Gastrocnemius medialis (tissue), 4 donors: ENCODE measurements at regions not wholly inside any gene's neighbourhood (a gene's known extent, or its start where the extent isn't known, plus 50 kb on each side); places are given as distances from the start of the nearest gene placed in this dataset.

Experiments
- ATAC-seq, 2 donors: fragments of 150-250 bp; one replicate each; pipeline ENCODE4 v1.9.1; 2016
- DNase-seq, 2 donors: peaks; one replicate each; pipeline ENCODE4 v3.0.0-alpha.2; 2019
- H3K27ac ChIP-seq, 4 donors: fragments of 200-600 bp; sonication (generic); 1 replicate in 1 of 4; 2 replicates in 3 of 4; pipeline ENCODE4 v1.5.1; 2016 to 2018; ENCODE audit warnings: mild to moderate bottlenecking in 2 of 4, moderate library complexity in 1 of 4
- H3K27me3 ChIP-seq, 3 donors: fragments of 200-600 bp; sonication (generic) in 2 of 3; 1 replicate in 1 of 3; 2 replicates in 2 of 3; pipeline versions ENCODE4 v1.5.1 to v1.6.0; 2016 to 2019; ENCODE audit warnings: mild to moderate bottlenecking in 1 of 3, moderate library complexity in 1 of 3
- H3K36me3 ChIP-seq, 2 donors: fragments of 200-600 bp; sonication (generic) in 1 of 2; one replicate each; pipeline ENCODE4 v1.5.1; 2017 to 2018
- H3K4me1 ChIP-seq, 2 donors: fragments of 200-600 bp; sonication (generic) in 1 of 2; one replicate each; pipeline ENCODE4 v1.5.1; 2016 to 2017; ENCODE audit warnings: mild to moderate bottlenecking in 2 of 2
- H3K4me3 ChIP-seq, 4 donors: fragments of 200-600 bp; sonication (generic) in 3 of 4; 1 replicate in 1 of 4; 2 replicates in 3 of 4; pipeline ENCODE4 v1.5.1; 2016 to 2019; ENCODE audit warnings: mild to moderate bottlenecking in 2 of 4
- H3K9me3 ChIP-seq, 3 donors: fragments of 200-600 bp; sonication (generic) in 2 of 3; 1 replicate in 1 of 3; 2 replicates in 2 of 3; pipeline ENCODE4 v1.5.1; 2016 to 2019
- CTCF ChIP-seq, 5 experiments: fragments of 450-650 bp in 3 of 5; fragments of 200-600 bp in 2 of 5; sonication (generic) in 2 of 5; IDR thresholded peaks in 4 of 5; conservative IDR thresholded peaks in 1 of 5; 1 replicate in 4 of 5; 2 replicates in 1 of 5; pipeline ENCODE4 v1.5.1; 2016 to 2019; ENCODE audit warnings: antibody characterized with exemption in 5 of 5, mild to moderate bottlenecking in 3 of 5, moderate library complexity in 3 of 5
- POLR2A ChIP-seq, 2 donors: fragments of 450-650 bp; IDR thresholded peaks; one replicate each; pipeline ENCODE4 v1.6.1; 2017; ENCODE audit warnings: antibody characterized with exemption in 2 of 2, mild to moderate bottlenecking in 2 of 2, moderate library complexity in 2 of 2
- in situ Hi-C, 4 donors: fragments of 200-750 bp; cut with MboI; loops; one replicate each; pipeline versions ENCODE4 v1.15.0 to v1.8.0; 2017; ENCODE audit warnings: low sequenced_read_pairs in 4 of 4
- intact Hi-C: fragments of 100-400 bp; cut with DNase I; formaldehyde crosslinking; loops from one replicate; pipeline ENCODE4 v1.15.1; 2023; ENCODE audit warnings: low total_unique reads

- ATAC-seq = no peak
- no peak for TF ChIP-seq CTCF (IDR thresholded peaks at IDR 0.05 in 4 of 5, conservative IDR thresholded peaks at IDR 0.05 in 1 of 5)
- no peak for TF ChIP-seq POLR2A (IDR thresholded peaks at IDR 0.05)
Measured at GRCh38 chr12:66945189-66945817, 266.4 kb upstream of the GRIP1 start.

GRCh38 chr12:66947119-66947518 lies 268.2 kb upstream of the GRIP1 start:
- TF ChIP-seq POLR2A (IDR thresholded peaks at IDR 0.05) (no peak), CTCF (IDR thresholded peaks at IDR 0.05 in 4 of 5, conservative IDR thresholded peaks at IDR 0.05 in 1 of 5) (no peak)
- H3K4me1 ChIP-seq = peaks cover 0 to 4% of the 10 kb centered on the region in 2 donors
- in situ Hi-C loops = no loop called here
- no peaks in the 10 kb centered on the region for H3K9me3 ChIP-seq
- no peaks in the 10 kb centered on the region for H3K36me3 ChIP-seq
- no peak overlapping the region for H3K27ac ChIP-seq
- no peak for ATAC-seq
- H3K4me3 ChIP-seq = no peak overlapping the region
- DNase-seq = no peak
- H3K27me3 ChIP-seq = no peaks in the 10 kb centered on the region
- intact Hi-C loops = no loop called here

More at GRCh38 chr12:66945189-66945817, 266.4 kb upstream of the GRIP1 start:
- intact Hi-C loops (no loop called here), in situ Hi-C loops (no loop called here)
- no peak for DNase-seq
- no peaks in the 10 kb centered on the region for H3K4me1 ChIP-seq
- H3K4me3 ChIP-seq = no peak overlapping the region
- H3K9me3 ChIP-seq = no peaks in the 10 kb centered on the region
- no peak overlapping the region for H3K27ac ChIP-seq
- H3K27me3 ChIP-seq = no peaks in the 10 kb centered on the region
- H3K36me3 ChIP-seq = no peaks in the 10 kb centered on the region

- intact Hi-C loops = no loop called here
Measured at GRCh38 chr12:66952668-66953067, 273.8 kb upstream of the GRIP1 start.

GRCh38 chr12:66956300-66956699 lies 277.4 kb upstream of the GRIP1 start:
- DNase-seq (no peak), ATAC-seq (no peak)
- intact Hi-C loops = no loop called here
- Histone ChIP-seq H3K36me3 (no peaks in the 10 kb centered on the region), H3K9me3 (no peaks in the 10 kb centered on the region), H3K27me3 (no peaks in the 10 kb centered on the region), H3K27ac (no peak overlapping the region), H3K4me3 (no peak overlapping the region), H3K4me1 (peaks cover 0 to 4% of the 10 kb centered on the region in 2 donors)
- in situ Hi-C loops = no loop called here
- TF ChIP-seq CTCF (IDR thresholded peaks at IDR 0.05 in 4 of 5, conservative IDR thresholded peaks at IDR 0.05 in 1 of 5) (no peak), POLR2A (IDR thresholded peaks at IDR 0.05) (no peak)

More at GRCh38 chr12:66952668-66953067, 273.8 kb upstream of the GRIP1 start:
- no peak for TF ChIP-seq POLR2A (IDR thresholded peaks at IDR 0.05)
- TF ChIP-seq CTCF (IDR thresholded peaks at IDR 0.05 in 4 of 5, conservative IDR thresholded peaks at IDR 0.05 in 1 of 5) = no peak
- Histone ChIP-seq H3K4me3 (no peak overlapping the region), H3K27me3 (no peaks in the 10 kb centered on the region), H3K9me3 (no peaks in the 10 kb centered on the region), H3K36me3 (no peaks in the 10 kb centered on the region), H3K4me1 (peaks cover 0 to 4% of the 10 kb centered on the region in 2 donors), H3K27ac (no peak overlapping the region)
- in situ Hi-C loops = no loop called here
- ATAC-seq (no peak), DNase-seq (no peak)

GRCh38 chr12:66959276-66959675 lies 280.4 kb upstream of the GRIP1 start:
- no peak for ATAC-seq
- Histone ChIP-seq H3K36me3 (no peaks in the 10 kb centered on the region), H3K4me1 (no peaks in the 10 kb centered on the region), H3K4me3 (no peak overlapping the region), H3K27me3 (no peaks in the 10 kb centered on the region), H3K27ac (no peak overlapping the region), H3K9me3 (no peaks in the 10 kb centered on the region)
- in situ Hi-C loops = no loop called here
- no peak for TF ChIP-seq POLR2A (IDR thresholded peaks at IDR 0.05)
- TF ChIP-seq CTCF (IDR thresholded peaks at IDR 0.05 in 4 of 5, conservative IDR thresholded peaks at IDR 0.05 in 1 of 5) = no peak
- intact Hi-C loops = no loop called here
- DNase-seq = no peak
